ENCODE measurements at regions not wholly inside any gene's neighbourhood (a gene's known extent, or its start where the extent isn't known, plus 50 kb on each side); places are given as distances from the start of the nearest gene placed in this dataset.
A peak's percentile ranks its signal among the peaks of the same experiment; 100 is the strongest.

GRCh38 chr2:220057391-220057790 is 430.0 kb downstream of the SLC4A3 start:
- no peak for TF ChIP-seq CTCF (IDR thresholded peaks at IDR 0.05; ENCODE audit: insufficient read depth, low read length, poor library complexity, severe bottlenecking)
- no peak for DNase-seq (ENCODE audit: low read depth)
- Histone ChIP-seq H3K4me3 (ENCODE audit: low read depth, low read length) (no peak overlapping the region), H3K36me3 (ENCODE audit: control insufficient read depth, insufficient read depth, low read length) (no peaks in the 10 kb centered on the region), H3K27me3 (ENCODE audit: control insufficient read depth, insufficient read depth, low read length) (no peaks in the 10 kb centered on the region)

GRCh38 chr2:220057916-220058315 is 430.5 kb downstream of the SLC4A3 start:
- Histone ChIP-seq H3K36me3 (ENCODE audit: control insufficient read depth, insufficient read depth, low read length) (no peaks in the 10 kb centered on the region), H3K4me3 (ENCODE audit: low read depth, low read length) (no peak overlapping the region), H3K27me3 (ENCODE audit: control insufficient read depth, insufficient read depth, low read length) (no peaks in the 10 kb centered on the region)
- peak; percentile 31 for DNase-seq (ENCODE audit: low read depth)
- no peak for TF ChIP-seq CTCF (IDR thresholded peaks at IDR 0.05; ENCODE audit: insufficient read depth, low read length, poor library complexity, severe bottlenecking)

GRCh38 chr2:220064111-220065030 is 436.9 kb downstream of the SLC4A3 start:
- no peak for TF ChIP-seq CTCF (IDR thresholded peaks at IDR 0.05; ENCODE audit: insufficient read depth, low read length, poor library complexity, severe bottlenecking)
- DNase-seq (ENCODE audit: low read depth) = no peak

GRCh38 chr2:220065581-220065980 is 438.2 kb downstream of the SLC4A3 start:
- Histone ChIP-seq H3K27me3 (ENCODE audit: control insufficient read depth, insufficient read depth, low read length) (no peaks in the 10 kb centered on the region), H3K36me3 (ENCODE audit: control insufficient read depth, insufficient read depth, low read length) (no peaks in the 10 kb centered on the region), H3K4me3 (ENCODE audit: low read depth, low read length) (no peak overlapping the region)
- TF ChIP-seq CTCF (IDR thresholded peaks at IDR 0.05; ENCODE audit: insufficient read depth, low read length, poor library complexity, severe bottlenecking) = no peak
- DNase-seq (ENCODE audit: low read depth) = no peak

More at GRCh38 chr2:220064111-220065030, 436.9 kb downstream of the SLC4A3 start:
- no peak overlapping the region for H3K4me3 ChIP-seq (ENCODE audit: low read depth, low read length)
- H3K36me3 ChIP-seq (ENCODE audit: control insufficient read depth, insufficient read depth, low read length) = no peaks in the 10 kb centered on the region
- no peaks in the 10 kb centered on the region for H3K27me3 ChIP-seq (ENCODE audit: control insufficient read depth, insufficient read depth, low read length)

GRCh38 chr2:220068846-220069245 is 441.4 kb downstream of the SLC4A3 start:
- DNase-seq (ENCODE audit: low read depth) = no peak
- no peak for TF ChIP-seq CTCF (IDR thresholded peaks at IDR 0.05; ENCODE audit: insufficient read depth, low read length, poor library complexity, severe bottlenecking)

More at GRCh38 chr2:220068846-220069245, 441.4 kb downstream of the SLC4A3 start:
- H3K27me3 ChIP-seq (ENCODE audit: control insufficient read depth, insufficient read depth, low read length) = no peaks in the 10 kb centered on the region
- no peaks in the 10 kb centered on the region for H3K36me3 ChIP-seq (ENCODE audit: control insufficient read depth, insufficient read depth, low read length)
- no peak overlapping the region for H3K4me3 ChIP-seq (ENCODE audit: low read depth, low read length)

All from kidney epithelial cell (primary cell).